OCI-LY3 (cell line): ENCODE measurements at regions not wholly inside any gene's neighbourhood (a gene's known extent, or its start where the extent isn't known, plus 50 kb on each side); places are given as distances from the start of the nearest gene placed in this dataset.

Experiments used
- CTCF ChIP-seq: fragments of 200-600, 300-600 bp; sonication (generic); IDR thresholded peaks from 2 replicates; pipeline ENCODE4 v1.5.1; 2014; ENCODE audit warnings: antibody characterized with exemption, low read length, low read depth
- EZH2phosphoT487 ChIP-seq: fragments of 200-600 bp; shearing (Covaris generic); IDR thresholded peaks from 2 replicates; pipeline ENCODE4 v1.6.1; 2018; ENCODE audit warnings: antibody characterized with exemption, mixed run types, low read depth

- TF ChIP-seq CTCF (no peak), EZH2phosphoT487 (no peak)
Measured at GRCh38 chr21:28693476-28693875, 299.2 kb downstream of the LTN1 start.
